Loucy (cell line): ENCODE measurements at regions not wholly inside any gene's neighbourhood (a gene's known extent, or its start where the extent isn't known, plus 50 kb on each side); places are given as distances from the start of the nearest gene placed in this dataset.
A peak's percentile ranks its signal among the peaks of the same experiment; 100 is the strongest.

ENCODE experiments used
- EZH2phosphoT487 ChIP-seq: fragments of 200-600 bp; IDR thresholded peaks from 2 replicates; pipeline ENCODE4 v1.6.1; 2018; ENCODE audit warnings: antibody characterized with exemption, mild to moderate bottlenecking, moderate library complexity, borderline replicate concordance
- TF ChIP-seq, protein P1 (sequence below): fragments of 200-600 bp; sonication (generic); conservative IDR thresholded peaks from 2 replicates; pipeline ENCODE4 v1.5.1; 2014; ENCODE audit warnings: mild to moderate bottlenecking, antibody characterized with exemption, low read length

- TF ChIP-seq, protein P1, sequence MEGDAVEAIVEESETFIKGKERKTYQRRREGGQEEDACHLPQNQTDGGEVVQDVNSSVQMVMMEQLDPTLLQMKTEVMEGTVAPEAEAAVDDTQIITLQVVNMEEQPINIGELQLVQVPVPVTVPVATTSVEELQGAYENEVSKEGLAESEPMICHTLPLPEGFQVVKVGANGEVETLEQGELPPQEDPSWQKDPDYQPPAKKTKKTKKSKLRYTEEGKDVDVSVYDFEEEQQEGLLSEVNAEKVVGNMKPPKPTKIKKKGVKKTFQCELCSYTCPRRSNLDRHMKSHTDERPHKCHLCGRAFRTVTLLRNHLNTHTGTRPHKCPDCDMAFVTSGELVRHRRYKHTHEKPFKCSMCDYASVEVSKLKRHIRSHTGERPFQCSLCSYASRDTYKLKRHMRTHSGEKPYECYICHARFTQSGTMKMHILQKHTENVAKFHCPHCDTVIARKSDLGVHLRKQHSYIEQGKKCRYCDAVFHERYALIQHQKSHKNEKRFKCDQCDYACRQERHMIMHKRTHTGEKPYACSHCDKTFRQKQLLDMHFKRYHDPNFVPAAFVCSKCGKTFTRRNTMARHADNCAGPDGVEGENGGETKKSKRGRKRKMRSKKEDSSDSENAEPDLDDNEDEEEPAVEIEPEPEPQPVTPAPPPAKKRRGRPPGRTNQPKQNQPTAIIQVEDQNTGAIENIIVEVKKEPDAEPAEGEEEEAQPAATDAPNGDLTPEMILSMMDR, result peak; percentile 38
- TF ChIP-seq EZH2phosphoT487, result no peak
Observed at GRCh38 chr11:82494988-82495432, 238.7 kb downstream of the FAM181B start.
